SH-SY5Y (cell line): ENCODE measurements at regions not wholly inside any gene's neighbourhood (a gene's known extent, or its start where the extent isn't known, plus 50 kb on each side); places are given as distances from the start of the nearest gene placed in this dataset.

Experiments used
- GATA2 ChIP-seq: IDR thresholded peaks from 2 replicates; pipeline ENCODE4 v1.6.1; 2011; ENCODE audit warnings: mild to moderate bottlenecking, low read depth, low read length
- GATA3 ChIP-seq: IDR thresholded peaks from 2 replicates; pipeline ENCODE4 v1.6.1; 2011; ENCODE audit warnings: low read depth, mild to moderate bottlenecking, low read length, moderate library complexity

GRCh38 chr1:5765483-5765882 lies 226.7 kb downstream of the NPHP4 start:
- no peak for TF ChIP-seq GATA3
- TF ChIP-seq GATA2 = no peak
